ENCODE measurements at regions not wholly inside any gene's neighbourhood (a gene's known extent, or its start where the extent isn't known, plus 50 kb on each side); places are given as distances from the start of the nearest gene placed in this dataset.
"Not testable (repeated sequence)": the region's sequence is repeated elsewhere in the genome, so short reads cannot be mapped to it uniquely, and the experiment has no call there.

- no peak for DNase-seq
Observed at GRCh38 chr10:85379338-85379737, 987.3 kb downstream of the GRID1 start.

- no peak for DNase-seq
Observed at GRCh38 chr10:85400981-85401695, 965.5 kb downstream of the GRID1 start.

- no peak for DNase-seq
Observed at GRCh38 chr10:85402541-85402940, 964.1 kb downstream of the GRID1 start.

GRCh38 chr10:85407088-85407487, 959.5 kb downstream of the GRID1 start:
- DNase-seq: no peak

GRCh38 chr10:85408388-85408787, 958.2 kb downstream of the GRID1 start:
- no peak for DNase-seq

GRCh38 chr10:85410586-85410985, 956.0 kb downstream of the GRID1 start:
- not testable (repeated sequence) for DNase-seq

- no peak for DNase-seq
Observed at GRCh38 chr10:85413570-85413969, 953.0 kb downstream of the GRID1 start.

- no peak for DNase-seq
Observed at GRCh38 chr10:85420501-85421191, 945.9 kb downstream of the GRID1 start.

- no peak for DNase-seq
Observed at GRCh38 chr10:85421421-85421820, 945.2 kb downstream of the GRID1 start.

GRCh38 chr10:85429126-85429525, 937.5 kb downstream of the GRID1 start:
- no peak for DNase-seq

GRCh38 chr10:85430991-85431390, 935.6 kb downstream of the GRID1 start:
- DNase-seq: no peak

- no peak for DNase-seq
Observed at GRCh38 chr10:85433248-85433647, 933.3 kb downstream of the GRID1 start.

GRCh38 chr10:85444868-85445267, 921.7 kb downstream of the GRID1 start:
- DNase-seq: no peak

GRCh38 chr10:85445702-85446101, 920.9 kb downstream of the GRID1 start:
- DNase-seq: no peak

GRCh38 chr10:85446827-85447226, 919.8 kb downstream of the GRID1 start:
- no peak for DNase-seq

- no peak for DNase-seq
Observed at GRCh38 chr10:85447690-85448089, 918.9 kb downstream of the GRID1 start.

- no peak for DNase-seq
Observed at GRCh38 chr10:85448716-85449115, 917.9 kb downstream of the GRID1 start.

GRCh38 chr10:85454386-85454785, 912.2 kb downstream of the GRID1 start:
- DNase-seq: no peak

GRCh38 chr10:85457191-85457590, 909.4 kb downstream of the GRID1 start:
- DNase-seq: no peak

- DNase-seq: no peak
Observed at GRCh38 chr10:85458324-85458723, 908.3 kb downstream of the GRID1 start.

GRCh38 chr10:85459906-85460305, 906.7 kb downstream of the GRID1 start:
- no peak for DNase-seq

- DNase-seq: no peak
Observed at GRCh38 chr10:85464336-85464735, 902.3 kb downstream of the GRID1 start.

GRCh38 chr10:85477979-85478378, 888.6 kb downstream of the GRID1 start:
- no peak for DNase-seq

GRCh38 chr10:85490431-85490830, 876.2 kb downstream of the GRID1 start:
- no peak for DNase-seq

Data from fibroblast of skin of abdomen (primary cell).